C4-2B (cell line): ENCODE measurements at regions not wholly inside any gene's neighbourhood (a gene's known extent, or its start where the extent isn't known, plus 50 kb on each side); places are given as distances from the start of the nearest gene placed in this dataset.
"Not testable (repeated sequence)": the region's sequence is repeated elsewhere in the genome, so short reads cannot be mapped to it uniquely, and the experiment has no call there.

ENCODE experiments used
- H3K27ac ChIP-seq: fragments of 450-650 bp; 2 replicates; pipeline ENCODE4 v1.5.1; 2017
- ZFX ChIP-seq: fragments of 450-650 bp; IDR thresholded peaks from 2 replicates; pipeline ENCODE4 v1.6.1; 2017
- TF ChIP-seq, protein P1 (sequence below): fragments of 450-650 bp; conservative IDR thresholded peaks from 2 replicates; pipeline ENCODE4 v1.5.1; 2017; ENCODE audit warnings: mild to moderate bottlenecking

DNA sequence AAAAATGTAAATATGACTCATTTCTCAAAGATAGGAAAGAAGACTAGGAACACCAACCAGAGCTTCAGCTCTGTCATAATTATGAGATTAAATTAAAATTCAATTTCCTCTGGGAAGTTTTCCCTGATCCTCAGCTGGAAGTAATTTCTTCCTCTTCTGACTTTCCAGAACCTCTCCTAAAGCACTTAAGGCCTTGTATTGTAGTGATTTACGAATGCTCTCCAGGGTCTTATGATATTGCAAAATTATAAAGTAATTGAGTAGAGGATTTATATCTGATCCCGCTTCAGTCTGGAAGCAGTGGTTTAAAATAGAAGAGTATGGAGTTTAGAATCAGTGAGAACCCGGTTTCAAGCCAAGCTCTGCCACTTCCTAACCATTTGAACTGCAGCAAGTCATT, 279.8 kb downstream of the ZPLD1 start:
- TF ChIP-seq, protein P1, sequence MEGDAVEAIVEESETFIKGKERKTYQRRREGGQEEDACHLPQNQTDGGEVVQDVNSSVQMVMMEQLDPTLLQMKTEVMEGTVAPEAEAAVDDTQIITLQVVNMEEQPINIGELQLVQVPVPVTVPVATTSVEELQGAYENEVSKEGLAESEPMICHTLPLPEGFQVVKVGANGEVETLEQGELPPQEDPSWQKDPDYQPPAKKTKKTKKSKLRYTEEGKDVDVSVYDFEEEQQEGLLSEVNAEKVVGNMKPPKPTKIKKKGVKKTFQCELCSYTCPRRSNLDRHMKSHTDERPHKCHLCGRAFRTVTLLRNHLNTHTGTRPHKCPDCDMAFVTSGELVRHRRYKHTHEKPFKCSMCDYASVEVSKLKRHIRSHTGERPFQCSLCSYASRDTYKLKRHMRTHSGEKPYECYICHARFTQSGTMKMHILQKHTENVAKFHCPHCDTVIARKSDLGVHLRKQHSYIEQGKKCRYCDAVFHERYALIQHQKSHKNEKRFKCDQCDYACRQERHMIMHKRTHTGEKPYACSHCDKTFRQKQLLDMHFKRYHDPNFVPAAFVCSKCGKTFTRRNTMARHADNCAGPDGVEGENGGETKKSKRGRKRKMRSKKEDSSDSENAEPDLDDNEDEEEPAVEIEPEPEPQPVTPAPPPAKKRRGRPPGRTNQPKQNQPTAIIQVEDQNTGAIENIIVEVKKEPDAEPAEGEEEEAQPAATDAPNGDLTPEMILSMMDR = no peak
- TF ChIP-seq ZFX = no peak
- no peak overlapping the region for H3K27ac ChIP-seq

DNA sequence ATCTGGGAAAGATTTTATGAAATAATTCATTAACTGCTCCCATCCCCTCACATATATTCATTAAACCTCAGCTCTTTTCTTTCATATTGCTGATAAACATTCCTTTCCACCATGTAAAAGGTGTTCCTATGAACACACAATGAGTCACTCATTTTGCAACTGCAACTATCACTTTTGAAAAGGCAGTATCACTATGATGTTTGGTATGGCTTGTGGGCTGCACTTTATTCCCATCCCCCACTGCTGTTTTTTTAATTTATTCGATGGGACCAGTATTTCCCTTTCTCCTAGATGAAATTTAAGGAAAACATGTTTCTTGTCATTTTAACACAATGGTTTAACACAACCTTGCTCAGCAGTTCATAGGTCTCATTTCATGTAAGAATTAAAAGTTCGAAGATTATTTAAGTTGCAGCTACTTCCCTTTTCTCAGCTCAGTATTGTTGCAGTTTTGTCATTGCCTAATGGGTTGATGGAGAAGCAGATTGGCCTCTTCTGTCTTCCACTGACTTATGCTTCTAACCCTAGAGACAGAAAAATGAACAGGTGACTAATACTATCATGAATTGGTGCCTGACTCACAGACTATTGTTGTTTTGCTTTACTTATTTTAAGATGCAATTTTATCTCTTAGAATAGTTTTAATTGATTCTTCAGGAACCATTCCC, 280.3 kb downstream of the ZPLD1 start:
- TF ChIP-seq, protein P1 = no peak
- TF ChIP-seq ZFX = no peak
- H3K27ac ChIP-seq = no peak overlapping the region

DNA sequence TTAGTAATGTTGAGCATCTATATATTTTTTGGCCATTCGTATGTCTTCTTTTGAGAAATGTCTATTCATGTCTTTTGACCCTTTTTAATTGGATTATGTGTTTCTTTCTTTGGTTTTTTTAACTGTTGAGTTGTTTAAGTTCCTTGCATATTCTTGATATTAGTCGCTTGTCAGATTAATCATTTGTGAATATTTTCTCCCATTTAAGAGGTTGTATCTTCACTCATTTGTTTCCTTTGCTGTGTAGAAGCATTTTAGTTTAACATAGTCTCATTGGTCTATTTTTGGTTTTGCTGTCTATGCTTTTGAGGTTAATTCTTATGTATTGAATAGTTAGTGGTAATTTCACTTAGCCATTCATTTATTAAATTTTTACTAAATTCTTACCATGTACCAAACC, 283.8 kb downstream of the ZPLD1 start:
- no peak overlapping the region for H3K27ac ChIP-seq
- TF ChIP-seq ZFX = no peak
- TF ChIP-seq, protein P1 = no peak

DNA sequence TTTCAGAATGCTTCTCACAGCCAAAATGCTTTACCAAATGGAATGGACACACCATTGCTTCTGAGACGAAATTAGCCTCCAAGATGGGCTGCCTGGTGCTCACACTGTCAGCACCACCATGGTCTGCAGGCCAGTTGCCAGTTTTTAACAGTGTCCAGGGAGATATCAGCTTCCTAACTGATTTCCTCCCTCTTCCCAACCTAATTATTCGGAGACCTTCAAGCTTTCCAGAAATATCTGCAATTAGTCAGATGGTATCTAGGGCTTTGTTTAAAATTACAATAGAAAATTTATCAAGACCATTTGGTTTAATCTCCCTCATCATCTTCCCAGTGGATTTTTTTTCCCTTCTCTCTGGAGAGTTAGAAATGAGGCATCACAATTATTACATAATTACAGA, 287.5 kb downstream of the ZPLD1 start:
- TF ChIP-seq, protein P1 = no peak
- TF ChIP-seq ZFX = no peak
- H3K27ac ChIP-seq = no peak overlapping the region

DNA sequence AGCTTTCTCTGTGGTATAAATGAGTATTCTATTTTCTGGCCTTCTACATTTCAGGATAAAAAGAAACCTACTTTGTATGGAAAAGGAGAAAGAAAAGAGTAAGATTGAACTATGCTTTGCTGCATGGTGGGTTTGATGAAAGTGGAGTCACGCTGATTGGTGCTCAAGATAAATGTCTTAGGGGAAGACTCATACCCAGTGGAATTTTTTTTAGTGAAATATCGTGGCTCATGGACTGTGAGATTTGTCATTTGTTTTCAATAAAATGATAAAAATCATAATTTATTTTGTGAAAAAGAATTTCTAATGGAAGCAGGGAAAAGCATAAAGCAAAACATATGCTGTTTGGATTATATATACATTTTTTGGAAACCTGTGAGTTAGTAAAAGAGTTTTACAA, 292.5 kb downstream of the ZPLD1 start:
- no peak overlapping the region for H3K27ac ChIP-seq
- TF ChIP-seq, protein P1 = no peak
- TF ChIP-seq ZFX = no peak

DNA sequence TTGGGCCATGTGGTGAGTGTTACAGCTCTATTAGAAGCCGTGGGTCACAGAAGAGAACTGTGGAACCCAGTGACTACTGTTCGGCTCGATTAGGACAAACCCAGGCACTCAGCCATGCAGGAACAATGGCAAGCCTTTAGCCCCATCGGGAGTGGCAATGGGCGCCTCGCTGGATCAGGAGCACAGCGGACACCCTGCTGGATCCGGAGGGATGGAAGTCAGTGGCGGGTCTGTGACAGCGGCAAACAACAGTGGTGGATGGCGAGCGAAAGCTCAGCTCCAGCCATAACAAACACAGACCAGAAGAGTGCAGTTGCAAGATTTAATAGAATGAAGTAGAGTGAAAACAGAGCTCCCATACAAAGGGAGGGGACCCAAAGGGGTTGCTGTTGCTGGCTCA, 297.8 kb downstream of the ZPLD1 start:
- H3K27ac ChIP-seq = not testable (repeated sequence)

DNA sequence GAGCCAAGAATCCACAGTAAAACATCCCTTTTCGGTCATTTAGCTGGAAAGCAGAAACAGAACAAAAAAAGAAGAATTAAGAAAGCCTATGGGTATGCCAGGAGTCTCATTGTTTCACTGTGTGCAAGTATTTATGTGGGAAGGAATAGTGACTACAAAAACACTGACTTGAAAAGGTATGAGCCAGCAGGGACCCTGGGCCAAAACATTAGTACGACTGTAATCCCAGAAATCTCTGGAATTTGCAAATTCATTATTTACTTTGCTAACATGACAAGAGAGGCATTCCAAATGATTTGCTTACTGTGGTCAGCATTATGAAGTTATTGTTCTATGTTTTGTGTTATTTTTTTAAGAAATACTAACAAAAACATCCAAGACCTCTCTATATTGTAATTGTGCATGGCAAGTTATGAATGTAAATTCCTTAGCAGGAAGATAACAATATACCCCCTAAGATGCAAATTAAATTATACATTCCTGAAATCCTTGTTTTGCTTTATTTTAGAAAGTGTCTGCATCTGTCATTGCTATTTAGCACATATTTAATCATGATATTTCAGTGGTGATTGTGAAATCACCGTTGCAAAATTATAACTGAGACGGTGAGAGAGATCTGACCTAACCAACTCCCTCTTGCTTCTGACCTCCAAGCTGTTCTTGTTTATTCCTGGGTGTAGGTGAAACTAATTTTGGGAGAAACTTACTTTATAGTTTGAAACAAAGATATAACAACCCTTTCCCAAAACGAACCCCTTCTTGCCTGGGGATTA, 299.2 kb downstream of the ZPLD1 start:
- no peak overlapping the region for H3K27ac ChIP-seq
- TF ChIP-seq ZFX = no peak
- TF ChIP-seq, protein P1 = no peak
